ENCODE measurements at regions not wholly inside any gene's neighbourhood (a gene's known extent, or its start where the extent isn't known, plus 50 kb on each side); places are given as distances from the start of the nearest gene placed in this dataset.

DNA sequence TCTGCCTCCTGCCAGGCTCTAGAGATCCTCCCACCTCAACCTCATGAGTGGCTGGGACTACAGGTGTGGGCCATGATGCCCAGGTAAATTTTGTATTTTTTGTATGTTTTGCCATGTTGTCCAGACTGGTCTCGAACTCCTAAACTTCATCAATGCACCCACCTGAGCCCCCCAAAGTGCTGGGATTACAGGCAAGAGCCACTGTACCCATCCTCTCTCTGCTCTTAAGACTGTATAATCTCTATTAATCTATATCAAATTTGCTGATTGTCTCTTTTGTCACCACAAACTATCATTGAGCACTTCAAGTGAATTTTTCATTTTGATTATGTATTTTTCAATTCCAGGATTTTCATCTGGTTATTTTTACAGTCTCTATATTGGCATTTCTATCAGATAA lies 440.3 kb downstream of the NOVA1 start:
- Histone ChIP-seq H3K9me2 (ENCODE audit: insufficient read depth, low read length) (no peaks in the 10 kb centered on the region), H3K27me3 (ENCODE audit: insufficient read depth, low read depth, low read length) (no peaks in the 10 kb centered on the region), H3K27ac (ENCODE audit: low read length) (no peak overlapping the region), H3F3A (ENCODE audit: insufficient read depth, low read length, poor library complexity, severe bottlenecking) (no peaks in the 10 kb centered on the region), H3K79me2 (replicated peaks; ENCODE audit: insufficient read depth, low read length) (no peaks in the 10 kb centered on the region), H3K36me3 (ENCODE audit: insufficient read depth, low read length) (no peaks in the 10 kb centered on the region), H2AFZ (ENCODE audit: low read depth, low read length) (no peak overlapping the region), H3K4me3 (ENCODE audit: low read length) (no peak overlapping the region), H3K9ac (ENCODE audit: low read length) (no peak overlapping the region), H3K4me2 (ENCODE audit: low read length) (no peak overlapping the region), H4K20me1 (ENCODE audit: insufficient read depth) (no peaks in the 10 kb centered on the region), H3K9me3 (ENCODE audit: low read length) (peaks cover 5% of the 10 kb centered on the region)
- TF ChIP-seq POLR2AphosphoS5 (IDR thresholded peaks at IDR 0.05) (no peak), TAF1 (IDR thresholded peaks at IDR 0.05; ENCODE audit: low read depth) (no peak), SMC3 (conservative IDR thresholded peaks at IDR 0.05; ENCODE audit: poor library complexity) (no peak), EZH2 (IDR thresholded peaks at IDR 0.05; ENCODE audit: borderline replicate concordance, insufficient read depth, low read length, poor library complexity, severe bottlenecking) (no peak), EP300 (conservative IDR thresholded peaks at IDR 0.05; ENCODE audit: poor library complexity, severe bottlenecking) (no peak), RAD21 (conservative IDR thresholded peaks at IDR 0.05) (no peak), MXI1 (conservative IDR thresholded peaks at IDR 0.05; ENCODE audit: poor library complexity, severe bottlenecking) (no peak)
- TF ChIP-seq, protein P1, sequence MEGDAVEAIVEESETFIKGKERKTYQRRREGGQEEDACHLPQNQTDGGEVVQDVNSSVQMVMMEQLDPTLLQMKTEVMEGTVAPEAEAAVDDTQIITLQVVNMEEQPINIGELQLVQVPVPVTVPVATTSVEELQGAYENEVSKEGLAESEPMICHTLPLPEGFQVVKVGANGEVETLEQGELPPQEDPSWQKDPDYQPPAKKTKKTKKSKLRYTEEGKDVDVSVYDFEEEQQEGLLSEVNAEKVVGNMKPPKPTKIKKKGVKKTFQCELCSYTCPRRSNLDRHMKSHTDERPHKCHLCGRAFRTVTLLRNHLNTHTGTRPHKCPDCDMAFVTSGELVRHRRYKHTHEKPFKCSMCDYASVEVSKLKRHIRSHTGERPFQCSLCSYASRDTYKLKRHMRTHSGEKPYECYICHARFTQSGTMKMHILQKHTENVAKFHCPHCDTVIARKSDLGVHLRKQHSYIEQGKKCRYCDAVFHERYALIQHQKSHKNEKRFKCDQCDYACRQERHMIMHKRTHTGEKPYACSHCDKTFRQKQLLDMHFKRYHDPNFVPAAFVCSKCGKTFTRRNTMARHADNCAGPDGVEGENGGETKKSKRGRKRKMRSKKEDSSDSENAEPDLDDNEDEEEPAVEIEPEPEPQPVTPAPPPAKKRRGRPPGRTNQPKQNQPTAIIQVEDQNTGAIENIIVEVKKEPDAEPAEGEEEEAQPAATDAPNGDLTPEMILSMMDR (IDR thresholded peaks at IDR 0.05; ENCODE audit: poor library complexity, severe bottlenecking), result no peak
- TF ChIP-seq, protein P2, sequence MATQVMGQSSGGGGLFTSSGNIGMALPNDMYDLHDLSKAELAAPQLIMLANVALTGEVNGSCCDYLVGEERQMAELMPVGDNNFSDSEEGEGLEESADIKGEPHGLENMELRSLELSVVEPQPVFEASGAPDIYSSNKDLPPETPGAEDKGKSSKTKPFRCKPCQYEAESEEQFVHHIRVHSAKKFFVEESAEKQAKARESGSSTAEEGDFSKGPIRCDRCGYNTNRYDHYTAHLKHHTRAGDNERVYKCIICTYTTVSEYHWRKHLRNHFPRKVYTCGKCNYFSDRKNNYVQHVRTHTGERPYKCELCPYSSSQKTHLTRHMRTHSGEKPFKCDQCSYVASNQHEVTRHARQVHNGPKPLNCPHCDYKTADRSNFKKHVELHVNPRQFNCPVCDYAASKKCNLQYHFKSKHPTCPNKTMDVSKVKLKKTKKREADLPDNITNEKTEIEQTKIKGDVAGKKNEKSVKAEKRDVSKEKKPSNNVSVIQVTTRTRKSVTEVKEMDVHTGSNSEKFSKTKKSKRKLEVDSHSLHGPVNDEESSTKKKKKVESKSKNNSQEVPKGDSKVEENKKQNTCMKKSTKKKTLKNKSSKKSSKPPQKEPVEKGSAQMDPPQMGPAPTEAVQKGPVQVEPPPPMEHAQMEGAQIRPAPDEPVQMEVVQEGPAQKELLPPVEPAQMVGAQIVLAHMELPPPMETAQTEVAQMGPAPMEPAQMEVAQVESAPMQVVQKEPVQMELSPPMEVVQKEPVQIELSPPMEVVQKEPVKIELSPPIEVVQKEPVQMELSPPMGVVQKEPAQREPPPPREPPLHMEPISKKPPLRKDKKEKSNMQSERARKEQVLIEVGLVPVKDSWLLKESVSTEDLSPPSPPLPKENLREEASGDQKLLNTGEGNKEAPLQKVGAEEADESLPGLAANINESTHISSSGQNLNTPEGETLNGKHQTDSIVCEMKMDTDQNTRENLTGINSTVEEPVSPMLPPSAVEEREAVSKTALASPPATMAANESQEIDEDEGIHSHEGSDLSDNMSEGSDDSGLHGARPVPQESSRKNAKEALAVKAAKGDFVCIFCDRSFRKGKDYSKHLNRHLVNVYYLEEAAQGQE (IDR thresholded peaks at IDR 0.05; ENCODE audit: borderline replicate concordance), result no peak

DNA sequence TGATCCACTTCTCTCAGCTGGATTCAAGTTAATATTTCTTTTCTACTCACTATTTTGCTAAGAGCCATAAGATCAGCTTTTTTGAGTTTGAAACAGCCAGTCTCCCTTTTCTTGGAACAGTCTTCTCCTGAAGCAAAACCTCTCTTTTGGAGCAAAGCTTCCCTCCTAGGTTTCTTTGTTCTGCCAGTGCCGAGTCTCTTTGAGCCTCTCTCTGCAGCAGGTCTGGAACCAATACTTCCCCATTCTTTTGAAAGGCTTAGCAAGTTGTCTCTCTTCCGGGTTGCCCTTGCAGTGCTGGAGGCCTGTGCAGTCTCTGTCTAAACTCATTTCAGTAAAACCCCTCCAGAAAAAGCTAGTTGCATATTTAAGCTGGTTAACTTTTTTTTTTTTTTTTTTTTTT lies 454.8 kb downstream of the NOVA1 start:
- Histone ChIP-seq H2AFZ (ENCODE audit: low read depth, low read length) (no peak overlapping the region), H3K27ac (ENCODE audit: low read length) (no peak overlapping the region)

More for the DNA sequence above, 454.8 kb downstream of the NOVA1 start:
- no peaks in the 10 kb centered on the region for H4K20me1 ChIP-seq (ENCODE audit: insufficient read depth)
- no peaks in the 10 kb centered on the region for H3K9me2 ChIP-seq (ENCODE audit: insufficient read depth, low read length)
- no peaks in the 10 kb centered on the region for H3K79me2 ChIP-seq (replicated peaks; ENCODE audit: insufficient read depth, low read length)
- no peaks in the 10 kb centered on the region for H3K9me3 ChIP-seq (ENCODE audit: low read length)
- no peaks in the 10 kb centered on the region for H3K36me3 ChIP-seq (ENCODE audit: insufficient read depth, low read length)
- no peak overlapping the region for H3K4me3 ChIP-seq (ENCODE audit: low read length)
- H3F3A ChIP-seq (ENCODE audit: insufficient read depth, low read length, poor library complexity, severe bottlenecking), result no peaks in the 10 kb centered on the region
- H3K27me3 ChIP-seq (ENCODE audit: insufficient read depth, low read depth, low read length), result no peaks in the 10 kb centered on the region
- TF ChIP-seq SMC3 (conservative IDR thresholded peaks at IDR 0.05; ENCODE audit: poor library complexity) (no peak), POLR2AphosphoS5 (IDR thresholded peaks at IDR 0.05) (no peak), EP300 (conservative IDR thresholded peaks at IDR 0.05; ENCODE audit: poor library complexity, severe bottlenecking) (no peak), TAF1 (IDR thresholded peaks at IDR 0.05; ENCODE audit: low read depth) (no peak), EZH2 (IDR thresholded peaks at IDR 0.05; ENCODE audit: borderline replicate concordance, insufficient read depth, low read length, poor library complexity, severe bottlenecking) (no peak), RAD21 (conservative IDR thresholded peaks at IDR 0.05) (no peak), MXI1 (conservative IDR thresholded peaks at IDR 0.05; ENCODE audit: poor library complexity, severe bottlenecking) (no peak)
- TF ChIP-seq, protein P1 (IDR thresholded peaks at IDR 0.05; ENCODE audit: poor library complexity, severe bottlenecking), result no peak
- TF ChIP-seq, protein P2 (IDR thresholded peaks at IDR 0.05; ENCODE audit: borderline replicate concordance), result no peak
- H3K4me2 ChIP-seq (ENCODE audit: low read length), result no peak overlapping the region
- no peak overlapping the region for H3K9ac ChIP-seq (ENCODE audit: low read length)

Data from neural cell (in vitro differentiated cells).